Prostate gland (tissue), 2 donors: ENCODE measurements at regions not wholly inside any gene's neighbourhood (a gene's known extent, or its start where the extent isn't known, plus 50 kb on each side); places are given as distances from the start of the nearest gene placed in this dataset.
"Not testable (repeated sequence)": the region's sequence is repeated elsewhere in the genome, so short reads cannot be mapped to it uniquely, and the experiment has no call there.

Experiments
- POLR2A ChIP-seq: fragments of 450-650 bp; IDR thresholded peaks from one replicate; pipeline ENCODE4 v1.6.1; 2016; ENCODE audit warnings: antibody characterized with exemption, mild to moderate bottlenecking
- POLR2AphosphoS5 ChIP-seq: sonication (generic); formaldehyde crosslinking; IDR thresholded peaks from one replicate; pipeline ENCODE4 v1.6.1; 2017; ENCODE audit warnings: antibody characterized with exemption
- TF ChIP-seq, protein P1 (sequence below), 4 experiments: fragments of 200-600 bp in 2 of 4; fragments of 450-650 bp in 2 of 4; sonication (generic) in 2 of 4; IDR thresholded peaks; 1 replicate in 3 of 4; 2 replicates in 1 of 4; pipeline ENCODE4 v1.5.1; 2016 to 2019; ENCODE audit warnings: antibody characterized with exemption in 4 of 4, mild to moderate bottlenecking in 2 of 4, moderate library complexity in 2 of 4

- TF ChIP-seq, protein P1, sequence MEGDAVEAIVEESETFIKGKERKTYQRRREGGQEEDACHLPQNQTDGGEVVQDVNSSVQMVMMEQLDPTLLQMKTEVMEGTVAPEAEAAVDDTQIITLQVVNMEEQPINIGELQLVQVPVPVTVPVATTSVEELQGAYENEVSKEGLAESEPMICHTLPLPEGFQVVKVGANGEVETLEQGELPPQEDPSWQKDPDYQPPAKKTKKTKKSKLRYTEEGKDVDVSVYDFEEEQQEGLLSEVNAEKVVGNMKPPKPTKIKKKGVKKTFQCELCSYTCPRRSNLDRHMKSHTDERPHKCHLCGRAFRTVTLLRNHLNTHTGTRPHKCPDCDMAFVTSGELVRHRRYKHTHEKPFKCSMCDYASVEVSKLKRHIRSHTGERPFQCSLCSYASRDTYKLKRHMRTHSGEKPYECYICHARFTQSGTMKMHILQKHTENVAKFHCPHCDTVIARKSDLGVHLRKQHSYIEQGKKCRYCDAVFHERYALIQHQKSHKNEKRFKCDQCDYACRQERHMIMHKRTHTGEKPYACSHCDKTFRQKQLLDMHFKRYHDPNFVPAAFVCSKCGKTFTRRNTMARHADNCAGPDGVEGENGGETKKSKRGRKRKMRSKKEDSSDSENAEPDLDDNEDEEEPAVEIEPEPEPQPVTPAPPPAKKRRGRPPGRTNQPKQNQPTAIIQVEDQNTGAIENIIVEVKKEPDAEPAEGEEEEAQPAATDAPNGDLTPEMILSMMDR (IDR thresholded peaks at IDR 0.05): not testable (repeated sequence)
- not testable (repeated sequence) for TF ChIP-seq POLR2A, POLR2AphosphoS5
Measured at GRCh38 chr2:87222131-87222530, 200.5 kb upstream of the PLGLB1 start.
